HS-27A (cell line): ENCODE measurements at regions not wholly inside any gene's neighbourhood (a gene's known extent, or its start where the extent isn't known, plus 50 kb on each side); places are given as distances from the start of the nearest gene placed in this dataset.

ENCODE experiments used
- DNase-seq: peaks from one replicate; pipeline ENCODE4 v3.0.0-alpha.2; 2012; ENCODE audit warnings: low read depth, missing footprints

- no peak for DNase-seq
Measured at GRCh38 chr12:93243689-93244513, 133.8 kb upstream of the NUDT4 start.

GRCh38 chr12:93244514-93245077 is 133.1 kb upstream of the NUDT4 start:
- DNase-seq, result no peak

DNA sequence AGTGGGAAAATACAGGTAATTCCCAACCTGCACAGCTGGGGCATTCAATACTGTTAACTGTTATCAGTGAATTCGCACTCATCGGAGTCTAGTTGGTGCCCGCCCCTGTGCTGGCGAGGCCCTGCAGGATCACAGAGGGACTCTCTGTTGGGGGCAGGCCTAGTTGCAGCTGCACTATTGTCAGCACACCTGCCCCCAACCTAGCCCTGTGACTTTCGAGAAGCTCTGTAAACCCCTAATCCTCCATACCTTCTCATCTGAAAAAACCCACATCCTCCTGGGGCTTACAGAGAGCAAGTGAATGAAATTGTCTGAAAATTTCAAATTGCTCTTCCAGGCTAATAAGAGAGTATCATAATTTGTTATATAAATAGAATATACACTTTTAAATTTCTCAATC is 132.2 kb upstream of the NUDT4 start:
- no peak for DNase-seq

DNA sequence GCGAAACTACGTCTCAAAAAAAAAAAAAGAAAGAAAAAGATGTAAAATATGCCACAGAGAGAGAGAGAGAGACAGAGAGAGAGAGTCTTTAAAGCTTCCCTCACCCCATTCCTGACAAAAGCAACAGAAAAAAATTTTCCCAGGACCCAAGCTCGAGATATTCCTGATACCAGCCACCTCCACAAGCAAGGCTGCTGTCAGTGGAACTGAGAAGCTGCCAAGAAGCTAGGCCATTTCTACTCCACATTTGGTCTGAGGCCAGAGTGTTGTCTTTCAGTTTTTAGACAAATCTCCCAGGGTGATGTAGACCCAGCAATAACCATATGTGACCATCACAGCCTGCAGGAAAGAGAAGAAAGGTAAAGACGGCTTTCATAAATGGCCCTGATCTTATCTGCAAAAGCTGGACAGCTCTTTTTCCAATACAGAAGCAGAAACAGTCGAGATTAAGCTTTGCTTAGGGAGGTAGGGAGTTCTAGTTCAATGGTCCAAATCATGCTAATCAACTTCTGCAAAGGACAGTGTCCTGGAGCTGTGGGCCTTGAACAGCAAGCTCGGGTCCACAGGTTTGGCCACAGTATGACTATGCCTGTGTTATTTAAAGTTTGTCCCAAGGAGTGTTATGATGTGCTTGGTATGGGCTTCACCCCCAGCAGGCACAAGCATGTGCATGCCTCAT is 130.3 kb upstream of the NUDT4 start:
- DNase-seq, result no peak

DNA sequence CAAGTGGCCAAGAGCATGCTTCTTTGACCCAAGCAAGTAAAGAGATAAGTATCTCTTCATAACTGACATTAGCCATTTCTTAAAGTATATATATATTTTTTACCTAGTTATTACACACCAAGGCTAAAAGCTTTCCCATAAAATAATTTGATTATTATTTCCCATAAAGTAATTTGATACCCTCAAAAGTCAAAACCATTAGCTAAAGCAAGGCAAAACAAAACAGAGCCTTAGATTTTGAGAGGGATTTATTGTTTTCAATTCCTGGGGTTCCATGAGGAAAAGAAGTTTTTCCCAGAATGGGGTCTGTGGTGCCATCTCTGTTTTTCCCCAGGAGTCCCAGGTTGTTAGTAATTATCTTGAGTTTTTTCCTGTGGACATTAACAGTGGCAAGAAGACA is 125.5 kb upstream of the NUDT4 start:
- DNase-seq, result no peak

GRCh38 chr12:93254911-93255310 is 122.8 kb upstream of the NUDT4 start:
- DNase-seq, result no peak

GRCh38 chr12:93256256-93256969 is 121.3 kb upstream of the NUDT4 start:
- DNase-seq, result peak; percentile 24

GRCh38 chr12:93261505-93262094 is 116.1 kb upstream of the NUDT4 start:
- no peak for DNase-seq

- DNase-seq, result no peak
Measured at GRCh38 chr12:93272997-93273396, 104.7 kb upstream of the NUDT4 start.

- no peak for DNase-seq
Measured at GRCh38 chr12:93273834-93274564, 103.7 kb upstream of the NUDT4 start.

GRCh38 chr12:93274937-93275336 is 102.8 kb upstream of the NUDT4 start:
- DNase-seq, result no peak

GRCh38 chr12:93275589-93275988 is 102.1 kb upstream of the NUDT4 start:
- DNase-seq, result no peak

DNA sequence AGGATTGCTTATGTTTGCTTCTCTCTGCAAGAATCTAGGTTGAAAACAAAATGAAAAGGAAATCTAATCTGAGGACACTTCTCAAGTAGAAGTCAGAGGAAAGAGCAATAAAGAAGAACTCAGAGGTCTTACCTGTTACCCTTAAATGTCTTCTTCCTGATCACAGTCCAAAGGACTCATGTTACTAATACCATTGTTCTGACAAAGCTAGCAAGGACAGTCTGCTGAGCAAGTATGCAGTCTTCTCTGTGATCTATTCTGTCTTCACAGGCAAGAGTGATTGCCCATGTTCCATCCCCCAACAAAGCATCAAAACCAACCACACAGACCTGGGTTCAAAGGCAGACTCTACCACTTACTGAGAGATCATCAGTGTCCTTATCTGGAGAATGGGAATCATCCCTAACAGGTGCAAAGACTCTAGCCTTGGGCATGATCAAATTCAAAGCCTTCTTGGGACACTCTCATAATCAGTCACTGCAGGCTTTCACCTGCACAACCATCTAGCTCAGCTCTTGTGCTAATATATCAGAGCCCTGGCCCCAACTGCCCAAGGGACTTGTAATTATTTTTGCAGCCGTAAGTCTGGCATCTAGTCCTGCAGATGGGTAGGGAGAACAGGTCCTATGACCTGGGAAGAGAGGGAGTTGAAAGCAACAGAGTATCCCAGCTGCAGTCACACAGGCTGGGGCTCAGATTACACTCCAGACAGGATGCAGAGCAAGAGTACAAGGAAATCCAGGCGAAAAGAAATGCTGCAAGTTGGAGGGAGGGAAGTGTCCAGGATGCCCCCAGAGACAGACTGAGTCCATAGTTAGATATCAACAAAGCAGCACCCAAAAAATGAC is 97.9 kb upstream of the NUDT4 start:
- DNase-seq, result no peak

DNA sequence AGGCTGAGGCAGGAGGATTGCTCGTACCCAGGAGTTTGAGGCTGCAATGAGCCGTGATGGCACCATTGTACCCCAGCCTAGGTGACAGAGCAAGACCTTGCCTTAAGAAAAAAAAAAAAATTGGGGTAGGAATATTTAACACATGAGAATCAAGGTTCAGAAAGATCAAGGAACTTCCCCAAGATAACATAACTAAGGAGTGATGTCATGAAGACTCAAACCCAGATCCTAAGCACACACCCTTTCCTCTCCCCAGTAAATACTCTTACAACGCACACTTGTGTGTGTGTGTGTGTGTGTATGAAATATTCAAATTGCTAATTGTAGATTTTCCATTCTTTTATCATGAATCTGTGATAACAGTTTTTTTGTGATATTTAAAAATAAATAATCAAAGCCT is 90.6 kb upstream of the NUDT4 start:
- peak; percentile 19 for DNase-seq

- no peak for DNase-seq
Measured at GRCh38 chr12:93288626-93289025, 89.1 kb upstream of the NUDT4 start.

DNA sequence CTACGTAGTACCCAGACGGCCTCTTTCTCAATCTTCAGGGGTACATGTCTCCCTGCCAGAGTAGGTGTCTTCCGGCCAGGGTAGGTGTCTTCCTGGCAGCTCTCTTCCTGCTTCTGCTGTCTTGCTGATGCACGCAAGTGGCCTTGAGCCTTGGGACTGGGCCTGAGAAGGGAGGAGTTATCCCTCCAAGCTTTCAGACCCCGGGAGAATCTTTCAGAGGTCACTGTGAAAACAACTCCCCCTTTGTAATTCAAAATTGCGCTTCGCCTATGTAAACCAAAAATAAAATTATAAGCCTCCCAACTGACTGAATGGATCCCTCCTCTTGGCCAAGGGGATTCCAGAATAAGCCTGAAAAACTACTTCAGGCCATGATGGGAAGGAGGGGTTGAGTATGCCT is 87.3 kb upstream of the NUDT4 start:
- DNase-seq, result no peak

GRCh38 chr12:93292213-93292612 is 85.5 kb upstream of the NUDT4 start:
- DNase-seq, result no peak

DNA sequence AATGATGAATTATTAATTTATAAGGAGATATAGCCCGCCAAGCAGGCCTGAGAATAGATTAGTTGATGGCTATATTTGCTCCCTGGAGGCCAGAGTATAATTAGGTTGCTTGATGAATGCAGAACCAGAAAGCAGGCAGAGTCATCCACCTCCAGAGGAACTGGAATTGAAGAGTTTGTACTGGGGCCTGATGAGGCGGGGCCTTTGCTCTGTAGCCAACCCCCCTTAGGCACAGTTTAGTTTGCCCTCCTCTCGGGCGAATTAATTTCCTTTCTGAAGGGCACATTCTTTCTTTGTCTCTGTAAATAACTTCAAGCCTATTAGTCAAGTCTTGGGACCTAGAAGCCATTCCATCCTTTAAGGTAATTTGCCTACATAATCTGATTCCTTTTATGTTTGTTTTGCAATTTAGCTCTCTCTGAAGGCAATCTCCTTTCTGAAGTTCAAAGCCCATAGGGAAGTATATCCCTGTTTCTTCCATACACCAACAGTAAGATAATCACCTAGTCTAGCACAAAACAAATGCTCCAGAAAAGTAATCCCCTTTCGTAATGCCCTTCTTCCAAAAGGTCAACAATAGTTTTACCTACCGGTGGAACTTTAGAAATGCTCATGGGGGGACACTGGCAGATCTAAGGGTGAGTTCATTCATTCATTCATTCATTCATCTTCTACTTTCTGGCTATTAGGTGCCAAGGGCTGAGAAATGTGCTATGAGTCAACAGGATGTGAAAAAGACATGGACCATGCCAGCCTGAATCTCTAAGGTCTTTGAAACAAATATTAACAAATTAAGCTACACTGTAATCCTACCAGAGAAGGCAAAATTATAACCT is 84.8 kb upstream of the NUDT4 start:
- DNase-seq, result no peak

DNA sequence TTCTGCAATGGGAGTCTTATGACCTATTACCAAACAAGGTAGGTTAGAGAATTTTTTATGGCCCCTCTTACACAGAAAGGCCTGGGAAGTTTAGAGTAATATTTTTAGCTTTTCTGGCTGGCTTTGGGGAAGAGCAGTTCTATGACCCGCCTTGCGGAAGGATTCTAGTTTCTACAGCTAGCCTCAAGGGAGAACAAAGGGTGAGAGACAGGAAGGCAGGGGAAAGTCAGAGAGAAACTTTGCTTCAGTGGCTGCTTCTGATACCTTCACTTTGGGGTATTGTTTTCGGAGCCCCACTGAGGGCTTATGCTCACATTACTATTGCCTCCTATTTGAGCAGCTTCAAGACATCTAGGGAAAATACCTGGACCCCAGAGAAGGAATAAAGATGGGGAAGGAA is 80.7 kb upstream of the NUDT4 start:
- DNase-seq, result no peak

DNA sequence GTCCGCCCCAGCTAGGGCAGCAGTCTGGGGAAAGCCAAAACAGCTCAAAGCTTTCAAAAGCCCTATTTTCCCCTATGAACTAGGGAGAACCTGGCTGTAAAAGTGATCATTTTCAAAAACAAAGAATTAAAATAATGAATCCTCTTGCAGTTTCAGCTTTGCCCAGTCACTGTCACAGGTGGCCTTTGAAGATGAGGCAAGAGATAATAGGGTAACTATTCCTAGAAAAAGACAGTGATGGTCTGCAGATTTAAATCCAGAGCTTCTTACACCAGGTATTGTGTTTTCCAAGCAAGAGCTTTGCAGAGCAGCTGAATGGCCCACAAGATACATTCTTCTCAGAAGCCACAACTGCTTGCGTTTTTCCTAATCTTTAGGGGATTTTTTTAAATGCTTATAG is 80.2 kb upstream of the NUDT4 start:
- DNase-seq, result no peak
